Activated gamma-delta T cell treated with Interleukin-2 at 50 U/mL for 16 hours (primary cell): ENCODE measurements at regions not wholly inside any gene's neighbourhood (a gene's known extent, or its start where the extent isn't known, plus 50 kb on each side); places are given as distances from the start of the nearest gene placed in this dataset.
"Not testable (repeated sequence)": the region's sequence is repeated elsewhere in the genome, so short reads cannot be mapped to it uniquely, and the experiment has no call there.

ENCODE experiments used
- DNase-seq: peaks from one replicate; pipeline ENCODE4 v3.0.0-alpha.2; 2020

DNA sequence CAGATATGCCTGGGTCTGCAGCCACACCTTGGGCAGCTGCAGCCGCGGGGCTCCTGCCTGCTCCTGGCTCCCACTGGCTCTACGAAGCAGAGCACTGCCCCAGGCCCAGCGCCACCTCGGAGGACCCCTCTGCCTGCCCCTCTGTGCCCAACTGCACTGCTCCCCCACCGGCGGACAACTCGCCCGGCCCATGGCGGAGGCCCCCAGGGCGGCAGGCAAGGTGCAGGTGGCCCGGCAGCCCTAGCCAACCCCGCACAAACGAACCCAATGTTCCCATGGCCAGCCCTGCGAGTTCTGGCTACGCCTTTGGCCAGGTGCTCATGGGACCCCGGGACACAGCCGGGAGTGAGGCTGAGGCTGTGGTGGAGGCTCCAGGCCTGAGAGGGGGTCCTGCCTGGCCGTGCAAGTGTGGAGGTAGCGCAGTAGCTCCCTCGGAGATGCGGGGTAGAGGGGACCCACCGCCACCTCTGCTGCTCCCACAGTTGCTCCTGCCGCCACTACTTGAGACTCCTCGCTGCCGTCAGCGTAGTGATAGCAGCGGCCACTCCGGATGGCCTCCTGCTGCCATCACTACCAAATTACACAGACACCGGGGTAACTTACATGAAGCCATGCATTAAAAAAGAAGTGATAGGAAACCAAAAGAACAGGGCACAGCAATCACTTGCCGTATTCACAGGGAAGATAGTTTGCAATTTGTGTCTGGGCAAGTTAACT, 97.3 kb upstream of the SP4 start:
- DNase-seq: no peak

- no peak for DNase-seq
These were observed 93.0 kb upstream of the SP4 start for GRCh38 chr7:21334906-21335305.

GRCh38 chr7:21336743-21337142, 91.1 kb upstream of the SP4 start:
- DNase-seq: no peak

DNA sequence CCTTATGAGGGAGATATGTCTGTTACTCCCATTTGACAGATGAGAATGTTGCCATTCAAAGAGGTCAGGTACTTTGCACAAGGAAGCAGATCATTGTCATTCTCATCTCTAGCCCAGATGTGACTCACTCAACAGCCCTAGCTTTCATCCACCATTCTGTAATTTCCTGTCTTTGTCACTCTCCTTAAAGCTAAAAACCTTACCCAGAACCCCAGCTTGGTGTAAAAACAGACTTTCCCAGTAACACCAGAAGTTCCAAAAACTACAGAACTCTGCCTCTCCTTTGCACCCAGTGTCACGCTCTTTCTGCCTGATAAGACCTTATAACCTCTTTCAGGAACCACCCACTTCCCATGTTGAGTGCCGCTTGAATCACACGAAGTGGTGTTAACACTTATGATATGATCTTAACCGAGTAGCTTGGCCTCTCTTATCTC, 89.1 kb upstream of the SP4 start:
- peak; percentile 32 for DNase-seq

GRCh38 chr7:21344900-21345299, 83.0 kb upstream of the SP4 start:
- DNase-seq: not testable (repeated sequence)

GRCh38 chr7:21345361-21345760, 82.5 kb upstream of the SP4 start:
- no peak for DNase-seq

DNA sequence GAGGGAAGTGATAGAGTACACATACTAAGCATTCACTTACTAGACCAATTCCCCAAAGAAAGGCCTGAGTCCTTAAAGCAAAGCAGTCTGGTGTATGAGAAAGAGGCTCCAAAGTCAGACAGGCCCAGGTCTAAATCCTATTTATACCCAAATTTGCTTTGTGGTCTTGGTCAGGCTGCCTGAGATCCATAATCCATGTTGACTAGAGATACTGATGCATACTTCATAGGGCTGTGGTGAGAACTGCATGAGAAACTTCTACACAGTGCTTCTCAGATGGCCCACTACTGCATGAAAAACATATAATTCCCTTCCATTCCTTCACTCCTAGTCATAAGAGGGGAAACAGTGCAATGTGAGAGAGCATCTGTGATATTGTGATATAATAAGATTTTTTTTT, 81.6 kb upstream of the SP4 start:
- DNase-seq: no peak

DNA sequence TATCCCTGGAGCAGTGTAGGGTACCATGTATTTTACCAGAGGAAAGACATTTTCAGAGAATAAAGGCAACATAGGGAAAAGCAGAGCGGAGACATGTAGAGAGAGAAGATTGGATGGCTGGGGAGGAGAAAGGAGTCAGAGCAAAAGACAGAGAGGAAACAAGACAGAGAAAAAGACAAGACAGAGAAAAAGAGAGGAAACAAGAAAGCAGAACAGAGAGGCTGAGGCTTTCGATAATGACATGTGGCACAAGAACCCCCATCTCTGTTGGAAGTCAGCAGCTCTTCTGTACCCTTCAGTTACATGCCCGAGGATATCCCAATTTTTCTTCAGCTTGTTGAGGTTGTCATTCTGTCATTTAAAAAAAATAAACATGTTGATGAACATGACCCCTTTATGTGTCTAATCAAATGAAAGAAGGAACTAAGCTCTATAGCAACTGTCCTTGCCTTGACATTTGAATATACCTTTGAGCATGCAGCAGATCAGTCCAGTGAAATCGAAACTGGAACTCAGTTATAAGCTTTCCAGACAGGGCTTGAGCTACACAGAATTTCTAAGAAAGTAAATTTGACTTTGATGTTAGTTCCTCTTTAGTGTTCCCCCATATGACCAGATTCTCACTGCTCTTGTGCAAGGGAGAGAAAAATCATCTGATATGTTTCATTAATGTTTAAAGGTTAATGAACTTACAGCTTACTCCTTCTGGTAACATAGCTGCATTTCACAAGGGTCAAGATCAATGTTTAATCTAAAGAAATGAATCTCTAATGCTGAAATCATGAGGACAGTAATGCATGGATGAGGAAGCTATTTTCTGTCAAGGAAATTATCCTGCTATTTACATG, 75.1 kb upstream of the SP4 start:
- no peak for DNase-seq

- DNase-seq: no peak
These were observed 74.5 kb upstream of the SP4 start for GRCh38 chr7:21353388-21353780.

DNA sequence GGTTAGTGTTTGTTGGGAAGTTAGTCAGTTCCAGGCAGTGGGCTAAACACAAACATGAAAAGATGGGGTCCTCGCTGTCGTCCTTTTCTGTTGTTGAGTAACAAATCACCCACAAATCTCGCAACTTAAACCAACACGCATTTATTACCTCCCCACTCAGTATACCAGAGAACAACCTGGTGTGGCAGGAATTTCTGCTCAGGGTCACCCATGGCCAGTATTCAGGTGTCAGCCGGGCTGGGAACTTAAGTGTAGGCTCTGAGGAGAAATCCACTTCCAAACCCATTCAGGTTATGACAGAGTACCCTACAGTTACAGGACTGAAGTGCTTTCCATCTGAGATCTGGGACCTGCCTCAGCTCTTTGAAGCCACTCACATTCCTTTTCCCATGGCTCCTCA, 73.6 kb upstream of the SP4 start:
- no peak for DNase-seq

DNA sequence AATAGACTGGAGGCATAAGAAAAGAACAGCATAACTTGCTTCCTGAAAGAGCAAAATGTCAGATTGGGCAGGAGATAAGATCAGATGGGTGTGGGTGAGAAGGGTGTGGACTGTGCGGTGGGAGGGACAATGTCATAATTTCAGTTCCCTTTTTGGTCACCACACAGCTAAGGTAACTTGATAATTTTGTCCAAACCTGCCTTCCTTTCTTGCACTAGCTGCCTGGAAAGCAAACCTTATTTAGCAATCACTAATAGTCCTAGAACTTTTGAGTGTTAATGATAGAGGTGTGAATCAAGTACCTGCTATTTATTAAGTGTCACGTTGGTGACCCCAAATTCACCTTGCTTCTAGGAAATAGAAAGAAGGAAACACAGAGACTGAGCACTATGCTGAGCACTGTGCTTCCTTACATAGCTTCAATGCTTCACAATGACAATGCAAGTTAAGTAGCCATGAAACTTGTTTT, 72.4 kb upstream of the SP4 start:
- DNase-seq: peak; percentile 44

DNA sequence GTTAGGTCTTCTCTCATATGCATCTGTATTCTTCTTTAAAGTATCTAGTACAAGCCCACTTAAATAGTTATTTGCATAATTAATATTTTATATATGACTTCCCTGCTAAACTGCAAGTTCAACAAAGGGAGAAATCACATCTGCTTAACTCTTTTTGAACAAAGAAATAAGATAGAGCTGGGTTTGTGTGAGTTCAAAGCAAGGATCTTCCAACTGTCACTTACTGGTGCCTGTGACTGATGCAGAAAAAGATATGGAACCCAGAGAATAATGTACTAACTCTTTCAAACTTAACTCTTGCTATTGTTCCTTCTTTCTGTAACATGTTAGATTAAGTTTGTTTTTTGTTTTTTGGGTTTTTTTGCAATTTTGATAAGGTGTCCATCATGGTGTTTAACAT, 71.3 kb upstream of the SP4 start:
- no peak for DNase-seq

DNA sequence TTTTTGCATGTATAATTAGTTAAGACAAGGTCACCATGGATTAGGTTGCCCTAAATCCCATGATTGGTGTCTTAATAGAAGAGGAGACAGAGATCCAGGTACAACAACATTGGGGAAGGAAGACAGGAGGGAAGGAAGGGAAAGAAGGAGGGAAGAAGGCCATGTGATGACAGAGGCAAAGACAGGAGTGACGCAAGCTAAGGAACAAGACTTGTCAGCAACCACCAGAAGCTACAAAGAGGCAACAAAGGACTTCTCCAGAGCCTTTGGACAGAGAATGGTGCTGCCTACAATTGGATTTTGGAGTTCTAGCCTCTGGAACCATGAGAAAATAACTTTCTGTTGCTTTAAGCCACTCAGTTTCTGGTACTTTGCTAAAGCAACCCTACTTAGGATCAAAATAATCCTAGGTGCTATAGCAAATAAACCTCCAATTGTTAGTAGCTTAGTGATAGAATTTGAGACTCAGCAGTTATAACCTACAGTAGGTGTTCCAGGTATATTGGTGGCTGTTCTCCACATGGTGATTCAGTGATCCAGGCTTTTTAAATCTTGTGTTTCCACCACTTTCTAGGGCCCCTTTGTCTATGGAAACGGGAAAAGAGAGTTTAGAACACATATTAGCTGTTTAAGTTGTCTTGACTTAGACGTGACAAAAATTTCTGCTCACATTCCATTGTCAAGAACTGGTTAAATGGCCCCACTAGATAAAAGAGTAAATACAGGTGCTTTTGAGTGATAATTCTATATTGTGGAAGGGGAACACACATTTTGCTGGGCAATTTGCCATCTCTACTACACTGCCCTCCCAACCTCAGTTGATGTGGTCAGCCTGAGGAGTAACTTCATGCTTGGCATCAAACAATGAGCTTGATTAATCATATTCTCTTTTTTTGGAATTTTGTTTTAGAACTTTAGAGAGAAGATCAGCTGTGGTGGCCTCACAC, 70.5 kb upstream of the SP4 start:
- DNase-seq: no peak

DNA sequence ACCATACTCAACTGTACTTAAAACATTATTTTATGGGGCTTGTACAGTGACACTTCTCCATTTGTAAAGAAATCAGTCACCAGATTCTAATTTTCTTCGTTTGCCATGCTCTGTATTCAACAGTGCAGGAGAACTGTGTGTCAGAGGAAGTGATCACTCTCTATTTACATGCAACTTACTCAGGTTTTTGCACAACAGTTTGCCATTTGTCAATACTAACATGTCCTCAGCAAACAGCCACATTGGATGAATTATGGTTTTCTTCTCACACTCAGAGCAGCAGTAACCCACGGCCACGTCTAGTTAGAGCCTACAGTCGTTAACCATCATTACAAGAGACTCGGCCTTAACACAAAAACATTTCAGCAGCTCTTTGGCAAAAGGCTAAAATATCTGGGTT, 69.2 kb upstream of the SP4 start:
- no peak for DNase-seq

- DNase-seq: no peak
These were observed 68.7 kb upstream of the SP4 start for GRCh38 chr7:21359163-21359562.

DNA sequence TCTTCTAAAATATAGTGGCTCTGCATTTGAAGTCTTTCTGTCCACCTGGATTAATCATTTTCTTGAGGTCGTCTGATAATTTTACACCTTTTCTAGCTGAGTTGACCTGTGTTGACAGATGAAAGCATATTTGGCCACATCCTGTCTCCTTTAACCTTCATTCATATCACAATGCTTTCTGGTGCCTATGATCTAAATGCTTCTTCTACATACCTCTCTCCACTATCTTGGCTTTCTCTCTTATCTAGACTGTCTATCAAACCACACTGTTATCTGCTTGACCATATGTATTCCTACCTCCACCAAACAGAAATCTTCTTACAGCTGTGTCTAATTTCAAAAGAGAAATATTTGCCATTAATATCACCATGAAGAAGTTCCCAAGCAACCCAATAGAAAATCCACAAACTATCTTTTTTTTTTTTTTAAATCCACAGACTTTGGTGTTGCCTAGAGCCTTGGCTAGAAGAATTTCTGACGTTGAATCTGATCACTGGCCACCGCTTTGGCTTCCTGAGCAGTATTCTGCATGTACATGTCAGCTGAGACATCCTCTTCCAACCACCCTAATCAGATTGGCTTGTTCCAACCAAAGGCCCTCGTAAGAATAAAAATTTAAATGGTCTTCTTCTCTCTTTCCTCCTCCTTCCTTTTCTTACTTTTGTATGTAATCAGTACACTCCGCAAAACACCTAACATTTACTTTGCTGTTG, 66.3 kb upstream of the SP4 start:
- DNase-seq: no peak

GRCh38 chr7:21364801-21365271, 63.0 kb upstream of the SP4 start:
- DNase-seq: no peak

- no peak for DNase-seq
These were observed 61.8 kb upstream of the SP4 start for GRCh38 chr7:21365866-21366624.

GRCh38 chr7:21367081-21367480, 60.8 kb upstream of the SP4 start:
- no peak for DNase-seq

- DNase-seq: no peak
These were observed 60.3 kb upstream of the SP4 start for GRCh38 chr7:21367537-21367936.

DNA sequence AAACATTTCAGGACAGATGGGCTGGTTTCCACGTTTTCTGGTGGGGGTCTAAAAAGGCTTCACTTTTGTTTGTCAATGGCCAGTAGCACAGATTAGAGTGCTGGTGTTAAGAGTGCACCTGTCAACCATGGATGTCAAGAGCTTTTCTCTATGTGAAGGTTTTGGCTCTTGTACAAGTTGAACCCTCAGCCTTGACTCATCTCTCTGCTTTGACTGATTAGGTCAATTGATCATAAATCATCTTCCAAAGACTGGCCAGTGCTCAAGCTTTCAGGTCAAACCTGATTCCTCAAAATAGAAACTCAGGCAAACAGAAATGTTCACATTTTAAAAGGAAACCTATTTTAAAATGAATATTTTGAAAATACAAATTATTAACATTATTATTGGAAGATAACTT, 59.6 kb upstream of the SP4 start:
- no peak for DNase-seq
